ENCODE measurements at regions not wholly inside any gene's neighbourhood (a gene's known extent, or its start where the extent isn't known, plus 50 kb on each side); places are given as distances from the start of the nearest gene placed in this dataset.
A peak's percentile ranks its signal among the peaks of the same experiment; 100 is the strongest.

GRCh38 chr3:44068753-44069152 lies 172.9 kb upstream of the TOPAZ1 start:
- H3K9me3 ChIP-seq (ENCODE audit: insufficient read depth, low read depth, low read length), result no peaks in the 10 kb centered on the region
- no peaks in the 10 kb centered on the region for H3K27me3 ChIP-seq (ENCODE audit: insufficient read depth, low read length)
- H3K36me3 ChIP-seq (ENCODE audit: insufficient read depth, low read depth, low read length), result no peaks in the 10 kb centered on the region
- H3K9ac ChIP-seq (ENCODE audit: low read depth, low read length), result no peak overlapping the region
- no peak overlapping the region for H3K27ac ChIP-seq (ENCODE audit: low read length)
- no peak overlapping the region for H3K4me3 ChIP-seq (ENCODE audit: low read length)
- 0 out of 2 replicates have a peak, but pooled peaks cover 3% of the 10 kb centered on the region for H3K4me1 ChIP-seq (ENCODE audit: insufficient read depth, low read length)

GRCh38 chr3:44069276-44069675 lies 172.4 kb upstream of the TOPAZ1 start:
- Histone ChIP-seq H3K36me3 (ENCODE audit: insufficient read depth, low read depth, low read length) (no peaks in the 10 kb centered on the region), H3K4me3 (ENCODE audit: low read length) (no peak overlapping the region), H3K27ac (ENCODE audit: low read length) (no peak overlapping the region), H3K9me3 (ENCODE audit: insufficient read depth, low read depth, low read length) (no peaks in the 10 kb centered on the region), H3K27me3 (ENCODE audit: insufficient read depth, low read length) (no peaks in the 10 kb centered on the region), H3K4me1 (ENCODE audit: insufficient read depth, low read length) (0 out of 2 replicates have a peak, but pooled peaks cover 3% of the 10 kb centered on the region), H3K9ac (ENCODE audit: low read depth, low read length) (no peak overlapping the region)

- no peak overlapping the region for H3K27ac ChIP-seq (ENCODE audit: low read length)
- H3K4me3 ChIP-seq (ENCODE audit: low read length), result no peak overlapping the region
- H3K36me3 ChIP-seq (ENCODE audit: insufficient read depth, low read depth, low read length), result no peaks in the 10 kb centered on the region
- no peaks in the 10 kb centered on the region for H3K9me3 ChIP-seq (ENCODE audit: insufficient read depth, low read depth, low read length)
- no peak overlapping the region for H3K9ac ChIP-seq (ENCODE audit: low read depth, low read length)
- H3K27me3 ChIP-seq (ENCODE audit: insufficient read depth, low read length), result no peaks in the 10 kb centered on the region
- 0 out of 2 replicates have a peak, but pooled peaks cover 3% of the 10 kb centered on the region for H3K4me1 ChIP-seq (ENCODE audit: insufficient read depth, low read length)
Measured at GRCh38 chr3:44070841-44071546, 170.7 kb upstream of the TOPAZ1 start.

- Histone ChIP-seq H3K9ac (ENCODE audit: low read depth, low read length) (no peak overlapping the region), H3K27me3 (ENCODE audit: insufficient read depth, low read length) (no peaks in the 10 kb centered on the region), H3K36me3 (ENCODE audit: insufficient read depth, low read depth, low read length) (no peaks in the 10 kb centered on the region), H3K27ac (ENCODE audit: low read length) (no peak overlapping the region), H3K4me3 (ENCODE audit: low read length) (no peak overlapping the region), H3K9me3 (ENCODE audit: insufficient read depth, low read depth, low read length) (no peaks in the 10 kb centered on the region), H3K4me1 (ENCODE audit: insufficient read depth, low read length) (peaks cover 12% of the 10 kb centered on the region; the same call in 1 of the 2 replicates)
Measured at GRCh38 chr3:44072601-44073540, 168.8 kb upstream of the TOPAZ1 start.

GRCh38 chr3:44074181-44074580 lies 167.5 kb upstream of the TOPAZ1 start:
- peaks cover 3% of the 10 kb centered on the region; the same call in 1 of the 2 replicates for H3K27me3 ChIP-seq (ENCODE audit: insufficient read depth, low read length)
- H3K4me3 ChIP-seq (ENCODE audit: low read length), result no peak overlapping the region
- H3K36me3 ChIP-seq (ENCODE audit: insufficient read depth, low read depth, low read length), result no peaks in the 10 kb centered on the region

GRCh38 chr3:44076221-44076829 lies 165.4 kb upstream of the TOPAZ1 start:
- Histone ChIP-seq H3K4me3 (ENCODE audit: low read length) (no peak overlapping the region), H3K27ac (ENCODE audit: low read length) (no peak overlapping the region), H3K27me3 (ENCODE audit: insufficient read depth, low read length) (peaks cover 3% of the 10 kb centered on the region; the same call in 1 of the 2 replicates), H3K9me3 (ENCODE audit: insufficient read depth, low read depth, low read length) (no peaks in the 10 kb centered on the region), H3K36me3 (ENCODE audit: insufficient read depth, low read depth, low read length) (no peaks in the 10 kb centered on the region), H3K9ac (ENCODE audit: low read depth, low read length) (no peak overlapping the region), H3K4me1 (ENCODE audit: insufficient read depth, low read length) (peaks cover 12% of the 10 kb centered on the region; the same call in 1 of the 2 replicates)

More at GRCh38 chr3:44074181-44074580, 167.5 kb upstream of the TOPAZ1 start:
- Histone ChIP-seq H3K9me3 (ENCODE audit: insufficient read depth, low read depth, low read length) (no peaks in the 10 kb centered on the region), H3K27ac (ENCODE audit: low read length) (no peak overlapping the region), H3K4me1 (ENCODE audit: insufficient read depth, low read length) (peaks cover 12% of the 10 kb centered on the region; the same call in 1 of the 2 replicates), H3K9ac (ENCODE audit: low read depth, low read length) (no peak overlapping the region)

- peaks cover 12% of the 10 kb centered on the region; the same call in 1 of the 2 replicates for H3K4me1 ChIP-seq (ENCODE audit: insufficient read depth, low read length)
- no peak overlapping the region for H3K27ac ChIP-seq (ENCODE audit: low read length)
- no peaks in the 10 kb centered on the region for H3K9me3 ChIP-seq (ENCODE audit: insufficient read depth, low read depth, low read length)
- peaks cover 3% of the 10 kb centered on the region; the same call in 1 of the 2 replicates for H3K27me3 ChIP-seq (ENCODE audit: insufficient read depth, low read length)
- H3K4me3 ChIP-seq (ENCODE audit: low read length), result 0 out of 2 replicates have a peak overlapping the region, but pooled peaks have one; percentile 25
- no peak overlapping the region for H3K9ac ChIP-seq (ENCODE audit: low read depth, low read length)
- H3K36me3 ChIP-seq (ENCODE audit: insufficient read depth, low read depth, low read length), result no peaks in the 10 kb centered on the region
Measured at GRCh38 chr3:44077267-44077666, 164.4 kb upstream of the TOPAZ1 start.

- H3K36me3 ChIP-seq (ENCODE audit: insufficient read depth, low read depth, low read length), result no peaks in the 10 kb centered on the region
- H3K4me3 ChIP-seq (ENCODE audit: low read length), result no peak overlapping the region
- H3K27me3 ChIP-seq (ENCODE audit: insufficient read depth, low read length), result peaks cover 3% of the 10 kb centered on the region; the same call in 1 of the 2 replicates
- no peak overlapping the region for H3K27ac ChIP-seq (ENCODE audit: low read length)
- H3K9me3 ChIP-seq (ENCODE audit: insufficient read depth, low read depth, low read length), result no peaks in the 10 kb centered on the region
- peaks cover 8% of the 10 kb centered on the region; the same call in 1 of the 2 replicates for H3K4me1 ChIP-seq (ENCODE audit: insufficient read depth, low read length)
- no peak overlapping the region for H3K9ac ChIP-seq (ENCODE audit: low read depth, low read length)
Measured at GRCh38 chr3:44078863-44079262, 162.8 kb upstream of the TOPAZ1 start.

- Histone ChIP-seq H3K36me3 (ENCODE audit: insufficient read depth, low read depth, low read length) (no peaks in the 10 kb centered on the region), H3K4me3 (ENCODE audit: low read length) (no peak overlapping the region), H3K4me1 (ENCODE audit: insufficient read depth, low read length) (peaks cover 8% of the 10 kb centered on the region; the same call in 1 of the 2 replicates), H3K9me3 (ENCODE audit: insufficient read depth, low read depth, low read length) (no peaks in the 10 kb centered on the region), H3K9ac (ENCODE audit: low read depth, low read length) (no peak overlapping the region), H3K27me3 (ENCODE audit: insufficient read depth, low read length) (peaks cover 3% of the 10 kb centered on the region; the same call in 1 of the 2 replicates), H3K27ac (ENCODE audit: low read length) (no peak overlapping the region)
Measured at GRCh38 chr3:44079916-44080315, 161.8 kb upstream of the TOPAZ1 start.

GRCh38 chr3:44080474-44081072 lies 161.1 kb upstream of the TOPAZ1 start:
- H3K9me3 ChIP-seq (ENCODE audit: insufficient read depth, low read depth, low read length), result no peaks in the 10 kb centered on the region
- H3K27me3 ChIP-seq (ENCODE audit: insufficient read depth, low read length), result peaks cover 3% of the 10 kb centered on the region; the same call in 1 of the 2 replicates

GRCh38 chr3:44090036-44090435 lies 151.7 kb upstream of the TOPAZ1 start:
- Histone ChIP-seq H3K4me1 (ENCODE audit: insufficient read depth, low read length) (no peaks in the 10 kb centered on the region), H3K9me3 (ENCODE audit: insufficient read depth, low read depth, low read length) (no peaks in the 10 kb centered on the region), H3K36me3 (ENCODE audit: insufficient read depth, low read depth, low read length) (no peaks in the 10 kb centered on the region), H3K4me3 (ENCODE audit: low read length) (no peak overlapping the region), H3K27me3 (ENCODE audit: insufficient read depth, low read length) (no peaks in the 10 kb centered on the region), H3K27ac (ENCODE audit: low read length) (no peak overlapping the region), H3K9ac (ENCODE audit: low read depth, low read length) (no peak overlapping the region)

More at GRCh38 chr3:44080474-44081072, 161.1 kb upstream of the TOPAZ1 start:
- no peak overlapping the region for H3K9ac ChIP-seq (ENCODE audit: low read depth, low read length)
- H3K27ac ChIP-seq (ENCODE audit: low read length), result no peak overlapping the region
- peaks cover 8% of the 10 kb centered on the region; the same call in 1 of the 2 replicates for H3K4me1 ChIP-seq (ENCODE audit: insufficient read depth, low read length)
- no peak overlapping the region for H3K4me3 ChIP-seq (ENCODE audit: low read length)
- no peaks in the 10 kb centered on the region for H3K36me3 ChIP-seq (ENCODE audit: insufficient read depth, low read depth, low read length)

Measured in iPS-20b (cell line).